GM10266 (cell line): ENCODE measurements at regions not wholly inside any gene's neighbourhood (a gene's known extent, or its start where the extent isn't known, plus 50 kb on each side); places are given as distances from the start of the nearest gene placed in this dataset.

ENCODE experiments used
- DNase-seq: peaks from one replicate; pipeline ENCODE4 v3.0.0; 2012; ENCODE audit errors: extremely low spot score
- TF ChIP-seq, protein P1 (sequence below): IDR thresholded peaks from 2 replicates; pipeline ENCODE4 v1.5.1; 2012; ENCODE audit warnings: mild to moderate bottlenecking, low read depth; ENCODE audit not compliant: control insufficient read depth, insufficient read depth; ENCODE audit errors: missing control alignments

DNA sequence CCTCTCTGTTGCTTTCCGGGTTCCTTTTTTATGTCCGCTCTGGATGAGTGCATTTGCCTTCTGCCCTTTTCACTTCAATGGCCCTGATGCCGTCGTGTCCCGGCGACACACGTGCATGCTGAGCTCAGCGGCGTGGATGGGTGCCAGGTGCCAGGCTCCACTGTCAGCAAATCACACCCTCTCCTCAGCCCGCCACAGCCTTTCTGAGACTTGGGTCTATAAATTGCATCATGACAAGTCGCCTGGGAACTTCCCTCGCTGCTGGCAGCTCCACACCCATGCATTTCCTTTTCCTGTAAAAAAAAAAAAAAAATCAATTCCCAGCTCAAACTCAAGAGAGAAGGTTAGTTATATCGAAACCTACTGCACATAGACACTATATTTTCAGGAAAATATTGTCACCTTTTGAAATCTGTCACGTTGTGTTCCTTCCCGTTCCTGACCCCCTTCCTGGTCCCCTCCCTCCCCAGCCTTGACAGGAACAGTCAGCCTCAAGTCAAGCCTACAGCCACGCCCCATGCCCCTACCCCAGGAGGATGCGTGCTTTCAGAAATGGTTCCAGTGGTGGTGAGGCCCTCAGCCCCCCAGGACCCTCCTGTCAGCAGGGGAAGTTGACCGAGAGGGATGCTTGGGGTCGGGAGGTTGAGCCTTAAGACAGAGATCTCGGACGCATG is 110.3 kb upstream of the PTCH1 start:
- no peak for DNase-seq
- TF ChIP-seq, protein P1, sequence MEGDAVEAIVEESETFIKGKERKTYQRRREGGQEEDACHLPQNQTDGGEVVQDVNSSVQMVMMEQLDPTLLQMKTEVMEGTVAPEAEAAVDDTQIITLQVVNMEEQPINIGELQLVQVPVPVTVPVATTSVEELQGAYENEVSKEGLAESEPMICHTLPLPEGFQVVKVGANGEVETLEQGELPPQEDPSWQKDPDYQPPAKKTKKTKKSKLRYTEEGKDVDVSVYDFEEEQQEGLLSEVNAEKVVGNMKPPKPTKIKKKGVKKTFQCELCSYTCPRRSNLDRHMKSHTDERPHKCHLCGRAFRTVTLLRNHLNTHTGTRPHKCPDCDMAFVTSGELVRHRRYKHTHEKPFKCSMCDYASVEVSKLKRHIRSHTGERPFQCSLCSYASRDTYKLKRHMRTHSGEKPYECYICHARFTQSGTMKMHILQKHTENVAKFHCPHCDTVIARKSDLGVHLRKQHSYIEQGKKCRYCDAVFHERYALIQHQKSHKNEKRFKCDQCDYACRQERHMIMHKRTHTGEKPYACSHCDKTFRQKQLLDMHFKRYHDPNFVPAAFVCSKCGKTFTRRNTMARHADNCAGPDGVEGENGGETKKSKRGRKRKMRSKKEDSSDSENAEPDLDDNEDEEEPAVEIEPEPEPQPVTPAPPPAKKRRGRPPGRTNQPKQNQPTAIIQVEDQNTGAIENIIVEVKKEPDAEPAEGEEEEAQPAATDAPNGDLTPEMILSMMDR = no peak

DNA sequence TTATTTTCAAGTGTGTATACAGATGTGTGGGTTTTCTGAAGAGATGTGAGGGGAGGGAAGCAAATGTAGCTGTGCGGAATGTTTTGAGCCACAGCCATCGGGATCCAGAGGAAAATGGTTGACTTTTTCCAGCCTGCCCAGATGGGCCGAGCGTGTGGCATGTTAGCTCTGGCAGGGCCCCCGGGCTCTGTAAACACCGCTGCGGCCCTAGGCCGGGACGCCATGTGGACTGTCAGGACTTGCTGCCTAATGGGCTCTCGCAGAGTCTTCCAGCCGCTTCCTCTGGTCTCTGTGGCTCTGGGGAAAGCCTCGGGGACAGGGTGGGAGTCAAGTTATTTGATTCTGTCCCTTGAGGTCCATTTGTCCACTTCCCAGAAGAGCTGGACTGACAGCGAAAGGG is 109.6 kb upstream of the PTCH1 start:
- DNase-seq = no peak
- TF ChIP-seq, protein P1 = no peak

GRCh38 chr9:95623640-95624039 is 106.9 kb upstream of the PTCH1 start:
- TF ChIP-seq, protein P1 = no peak
- DNase-seq = no peak

DNA sequence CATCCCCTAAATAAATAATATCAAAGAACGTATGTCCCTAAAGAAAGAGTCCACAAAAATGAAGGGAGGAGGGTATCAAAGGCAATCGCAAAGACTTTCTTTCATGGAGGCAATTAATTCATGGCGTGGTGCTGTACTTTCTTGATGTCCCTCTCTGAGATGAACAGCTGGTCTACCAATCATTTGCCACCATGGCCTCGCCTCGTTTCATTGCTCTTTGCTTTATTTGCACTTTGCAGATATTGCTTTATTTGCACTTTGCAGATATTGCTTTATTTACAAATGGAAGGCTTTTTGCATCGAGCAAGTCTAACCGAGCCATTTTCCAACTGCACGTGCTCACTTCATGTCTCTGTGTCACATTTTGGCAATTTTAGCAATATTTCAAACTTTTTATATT is 104.0 kb upstream of the PTCH1 start:
- TF ChIP-seq, protein P1 = no peak
- no peak for DNase-seq

DNA sequence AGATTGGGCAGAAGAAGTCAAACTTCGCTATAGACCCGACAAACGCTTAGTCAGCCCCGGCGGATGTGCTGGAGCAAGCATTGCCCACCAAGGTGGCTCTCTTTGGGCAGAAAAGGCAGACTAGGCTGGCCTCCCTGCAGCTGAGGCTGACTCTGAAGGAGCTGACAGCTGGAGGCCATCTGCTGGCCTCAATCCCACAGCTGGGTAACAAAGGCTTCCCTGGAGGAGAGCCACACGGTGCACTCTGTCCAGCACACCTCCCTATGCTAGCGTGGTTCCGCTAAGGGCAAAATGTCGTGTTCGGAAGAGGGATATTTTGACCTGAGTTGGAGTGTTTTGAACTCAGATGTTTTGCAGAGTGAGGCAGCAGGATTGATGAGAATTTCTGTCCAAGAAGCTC is 103.5 kb upstream of the PTCH1 start:
- TF ChIP-seq, protein P1 = no peak
- DNase-seq = no peak

- TF ChIP-seq, protein P1 = no peak
- no peak for DNase-seq
These were observed 98.5 kb upstream of the PTCH1 start for GRCh38 chr9:95615246-95615645.

- DNase-seq = no peak
These were observed 96.9 kb upstream of the PTCH1 start for GRCh38 chr9:95613670-95614069.

More at GRCh38 chr9:95613670-95614069, 96.9 kb upstream of the PTCH1 start:
- TF ChIP-seq, protein P1 = no peak
